SK-N-SH (cell line): ENCODE measurements at regions not wholly inside any gene's neighbourhood (a gene's known extent, or its start where the extent isn't known, plus 50 kb on each side); places are given as distances from the start of the nearest gene placed in this dataset.

ENCODE experiments used
- EP300 ChIP-seq, 2 experiments: IDR thresholded peaks; 2 replicates each; pipeline versions ENCODE4 v1.4.0 to v1.6.1; 2012; ENCODE audit warnings: borderline replicate concordance in 1 of 2, low read depth in 1 of 2, low read length in 1 of 2
- IRF3 ChIP-seq: fragments of 150-350 bp; IDR thresholded peaks from 2 replicates; pipeline ENCODE4 v1.6.1; 2016; ENCODE audit warnings: mild to moderate bottlenecking, low read depth, low read length
- MAX ChIP-seq: IDR thresholded peaks from 2 replicates; pipeline ENCODE4 v1.4.0; 2012; ENCODE audit warnings: low read depth
- POLR2AphosphoS5 ChIP-seq: IDR thresholded peaks from 2 replicates; pipeline ENCODE4 v1.6.1; 2012; ENCODE audit warnings: low read depth, low read length
- SIN3A ChIP-seq: IDR thresholded peaks from 2 replicates; pipeline ENCODE4 v1.6.1; 2012; ENCODE audit warnings: low read depth, mild to moderate bottlenecking, low read length, moderate library complexity, borderline replicate concordance
- TAF1 ChIP-seq: IDR thresholded peaks from 2 replicates; pipeline ENCODE4 v1.6.1; 2012; ENCODE audit warnings: low read depth, mild to moderate bottlenecking, low read length, moderate library complexity, borderline replicate concordance
- TF ChIP-seq, protein P1 (sequence below): fragments of 200-600 bp; sonication (generic); IDR thresholded peaks from 2 replicates; pipeline ENCODE4 v1.6.1; 2017; ENCODE audit warnings: antibody characterized with exemption, mild to moderate bottlenecking, moderate library complexity

DNA sequence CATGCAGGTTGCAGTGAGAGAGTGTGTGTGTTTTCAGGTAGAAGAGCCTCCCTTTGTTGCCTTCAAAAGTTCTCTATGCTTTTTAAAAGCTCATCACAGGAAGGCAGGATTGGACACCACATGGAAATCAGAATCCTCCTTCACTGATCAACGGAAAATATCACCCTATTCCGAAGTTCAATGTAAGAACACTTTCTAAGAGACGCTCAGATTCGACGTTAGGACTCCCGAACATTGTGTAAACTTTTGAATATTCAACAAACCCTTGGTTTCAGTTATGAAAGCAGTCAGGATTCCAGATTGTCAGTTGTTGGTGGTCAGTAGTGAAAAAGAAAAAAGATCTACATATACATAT, 561.4 kb upstream of the ID2 start:
- TF ChIP-seq, protein P1, sequence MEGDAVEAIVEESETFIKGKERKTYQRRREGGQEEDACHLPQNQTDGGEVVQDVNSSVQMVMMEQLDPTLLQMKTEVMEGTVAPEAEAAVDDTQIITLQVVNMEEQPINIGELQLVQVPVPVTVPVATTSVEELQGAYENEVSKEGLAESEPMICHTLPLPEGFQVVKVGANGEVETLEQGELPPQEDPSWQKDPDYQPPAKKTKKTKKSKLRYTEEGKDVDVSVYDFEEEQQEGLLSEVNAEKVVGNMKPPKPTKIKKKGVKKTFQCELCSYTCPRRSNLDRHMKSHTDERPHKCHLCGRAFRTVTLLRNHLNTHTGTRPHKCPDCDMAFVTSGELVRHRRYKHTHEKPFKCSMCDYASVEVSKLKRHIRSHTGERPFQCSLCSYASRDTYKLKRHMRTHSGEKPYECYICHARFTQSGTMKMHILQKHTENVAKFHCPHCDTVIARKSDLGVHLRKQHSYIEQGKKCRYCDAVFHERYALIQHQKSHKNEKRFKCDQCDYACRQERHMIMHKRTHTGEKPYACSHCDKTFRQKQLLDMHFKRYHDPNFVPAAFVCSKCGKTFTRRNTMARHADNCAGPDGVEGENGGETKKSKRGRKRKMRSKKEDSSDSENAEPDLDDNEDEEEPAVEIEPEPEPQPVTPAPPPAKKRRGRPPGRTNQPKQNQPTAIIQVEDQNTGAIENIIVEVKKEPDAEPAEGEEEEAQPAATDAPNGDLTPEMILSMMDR = no peak
- TF ChIP-seq EP300 (IDR thresholded peaks at IDR 0.05; ENCODE audit: borderline replicate concordance in 1 of 2, low read depth in 1 of 2, low read length in 1 of 2) (no peak), POLR2AphosphoS5 (no peak), TAF1 (no peak), SIN3A (no peak), MAX (no peak), IRF3 (no peak)
